SJSA1 (cell line): ENCODE measurements at regions not wholly inside any gene's neighbourhood (a gene's known extent, or its start where the extent isn't known, plus 50 kb on each side); places are given as distances from the start of the nearest gene placed in this dataset.

ENCODE experiments used
- DNase-seq, 2 experiments: peaks; one replicate each; pipeline ENCODE4 v3.0.0-alpha.2; 2015 to 2020; ENCODE audit warnings: low spot score in 2 of 2, low read depth in 1 of 2
- H3K27ac ChIP-seq: fragments of 250-450 bp; sonication (Bioruptor Pico); 2 replicates; pipeline ENCODE4 v1.5.1; 2020; ENCODE audit warnings: mild to moderate bottlenecking, moderate library complexity
- H3K27me3 ChIP-seq: fragments of 250-450 bp; sonication (Bioruptor Pico); replicated peaks from 2 replicates; pipeline ENCODE4 v1.5.1; 2020; ENCODE audit warnings: mild to moderate bottlenecking, moderate library complexity
- H3K36me3 ChIP-seq: fragments of 250-450 bp; sonication (Bioruptor Pico); 2 replicates; pipeline ENCODE4 v1.5.1; 2020; ENCODE audit warnings: mild to moderate bottlenecking
- H3K4me1 ChIP-seq: fragments of 250-450 bp; sonication (Bioruptor Pico); replicated peaks from 2 replicates; pipeline ENCODE4 v1.6.1; 2021; ENCODE audit warnings: mild to moderate bottlenecking
- H3K4me3 ChIP-seq: fragments of 250-450 bp; sonication (Bioruptor Pico); 2 replicates; pipeline ENCODE4 v1.5.1; 2020; ENCODE audit warnings: mild to moderate bottlenecking
- H3K9me3 ChIP-seq: fragments of 250-450 bp; sonication (Bioruptor Pico); replicated peaks from 2 replicates; pipeline ENCODE4 v1.5.1; 2020; ENCODE audit warnings: mild to moderate bottlenecking

GRCh38 chr17:34527908-34528470 is 51.4 kb upstream of the TMEM132E start:
- Histone ChIP-seq H3K4me1 (no peaks in the 10 kb centered on the region), H3K27me3 (peaks cover 10% of the 10 kb centered on the region), H3K9me3 (no peaks in the 10 kb centered on the region), H3K4me3 (no peak overlapping the region), H3K27ac (no peak overlapping the region), H3K36me3 (no peaks in the 10 kb centered on the region)
- no peak for DNase-seq

DNA sequence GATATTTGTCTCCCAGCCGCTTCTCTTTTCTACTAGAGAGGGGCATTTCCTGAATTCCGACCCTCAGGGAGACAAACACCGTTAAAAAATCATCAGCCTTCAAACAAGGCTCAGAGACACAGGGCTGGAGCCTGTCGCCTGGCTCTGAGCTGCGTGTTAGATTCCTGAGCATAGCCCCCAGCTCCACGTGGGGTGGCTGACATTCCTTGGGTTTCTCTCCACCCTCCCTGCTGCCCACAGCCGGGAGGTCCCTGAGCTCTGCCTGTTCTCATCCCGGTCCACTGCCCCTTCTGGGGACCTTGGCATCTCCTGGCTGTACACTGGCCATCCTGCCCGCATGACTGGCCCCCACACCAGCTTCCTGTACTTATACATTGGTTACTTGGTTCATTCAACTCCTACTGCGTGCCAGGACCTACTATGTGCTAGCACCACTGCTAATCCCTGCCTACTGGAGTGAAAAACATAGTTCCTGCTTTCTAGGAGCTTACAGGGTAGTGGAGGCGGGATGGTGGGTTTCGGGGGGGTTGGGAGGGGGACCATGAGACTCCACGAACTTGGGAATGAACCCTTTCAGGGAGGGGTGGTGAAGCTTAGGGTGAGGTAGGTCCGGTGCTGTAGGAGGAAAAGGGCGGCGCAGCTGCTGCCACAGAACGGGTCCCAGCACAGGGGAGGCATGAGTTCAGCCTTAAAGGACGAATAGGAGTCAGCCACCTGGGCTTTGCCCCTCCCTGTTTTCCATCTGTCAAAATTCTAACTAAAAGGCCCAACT is 52.1 kb upstream of the TMEM132E start:
- Histone ChIP-seq H3K27me3 (peaks cover 10% of the 10 kb centered on the region), H3K4me3 (no peak overlapping the region), H3K36me3 (no peaks in the 10 kb centered on the region), H3K9me3 (no peaks in the 10 kb centered on the region), H3K27ac (no peak overlapping the region), H3K4me1 (no peaks in the 10 kb centered on the region)
- no peak for DNase-seq

GRCh38 chr17:34525651-34526050 is 53.7 kb upstream of the TMEM132E start:
- Histone ChIP-seq H3K4me3 (no peak overlapping the region), H3K27ac (no peak overlapping the region), H3K9me3 (no peaks in the 10 kb centered on the region), H3K36me3 (no peaks in the 10 kb centered on the region), H3K27me3 (peaks cover 10% of the 10 kb centered on the region), H3K4me1 (no peaks in the 10 kb centered on the region)
- no peak for DNase-seq

GRCh38 chr17:34521955-34522354 is 57.4 kb upstream of the TMEM132E start:
- Histone ChIP-seq H3K27me3 (no peaks in the 10 kb centered on the region; the same call in 1 of the 2 replicates), H3K27ac (no peak overlapping the region), H3K4me3 (no peak overlapping the region), H3K36me3 (no peaks in the 10 kb centered on the region), H3K4me1 (no peaks in the 10 kb centered on the region), H3K9me3 (no peaks in the 10 kb centered on the region)
- no peak for DNase-seq

- no peaks in the 10 kb centered on the region for H3K9me3 ChIP-seq
- no peak for DNase-seq
- H3K4me1 ChIP-seq, result no peaks in the 10 kb centered on the region
- H3K27ac ChIP-seq, result no peak overlapping the region
- peaks cover 4% of the 10 kb centered on the region for H3K27me3 ChIP-seq
- no peak overlapping the region for H3K4me3 ChIP-seq
- no peaks in the 10 kb centered on the region for H3K36me3 ChIP-seq
Observed at GRCh38 chr17:34519282-34519681, 60.1 kb upstream of the TMEM132E start.

- no peak for DNase-seq
- no peak overlapping the region for H3K4me3 ChIP-seq
- H3K36me3 ChIP-seq, result no peaks in the 10 kb centered on the region
- no peaks in the 10 kb centered on the region for H3K9me3 ChIP-seq
- H3K27ac ChIP-seq, result no peak overlapping the region
- peaks cover 4% of the 10 kb centered on the region for H3K27me3 ChIP-seq
- H3K4me1 ChIP-seq, result no peaks in the 10 kb centered on the region
Observed at GRCh38 chr17:34517406-34517805, 62.0 kb upstream of the TMEM132E start.

DNA sequence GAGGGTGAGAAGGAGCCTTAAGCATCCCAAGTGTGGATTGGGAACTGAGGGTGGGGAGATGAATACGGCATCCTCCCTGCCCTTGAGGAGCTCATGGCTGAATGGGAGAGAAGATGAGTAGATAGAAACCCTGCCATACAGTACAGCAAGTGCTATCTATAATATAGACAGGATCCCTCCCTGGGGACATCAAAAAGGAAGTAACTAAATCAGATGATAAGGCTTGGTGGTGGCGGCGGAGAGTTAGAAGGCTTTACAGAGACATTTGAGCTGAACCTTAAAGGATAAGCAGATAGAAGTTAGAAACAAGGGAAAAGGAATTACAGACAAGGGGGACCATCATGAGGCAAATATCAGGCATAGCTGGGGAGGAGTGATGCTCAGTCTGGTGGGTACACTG is 67.5 kb upstream of the TMEM132E start:
- Histone ChIP-seq H3K9me3 (no peaks in the 10 kb centered on the region), H3K4me1 (no peaks in the 10 kb centered on the region), H3K36me3 (no peaks in the 10 kb centered on the region), H3K27me3 (peaks cover 9% of the 10 kb centered on the region), H3K27ac (no peak overlapping the region), H3K4me3 (no peak overlapping the region)
- no peak for DNase-seq

DNA sequence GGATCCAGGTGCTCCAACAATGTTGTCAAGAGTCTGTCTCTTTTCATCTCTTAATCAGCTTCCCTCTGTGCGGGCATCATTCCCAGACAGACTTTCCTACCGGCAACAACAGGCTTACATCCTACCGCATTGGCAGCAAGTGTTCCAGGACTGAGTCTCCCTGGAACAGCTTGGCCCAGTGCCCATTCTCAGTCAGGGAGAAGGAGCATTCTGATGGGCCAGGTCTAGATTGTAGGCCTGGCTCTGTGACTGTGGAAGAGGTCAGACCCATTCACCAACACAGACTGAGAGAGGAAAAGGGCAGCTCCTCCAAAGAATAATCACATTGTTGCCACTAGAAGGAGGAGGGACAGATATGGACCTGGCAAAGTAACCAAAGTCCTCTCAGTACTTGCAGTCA is 68.1 kb upstream of the TMEM132E start:
- H3K9me3 ChIP-seq, result no peaks in the 10 kb centered on the region
- no peak overlapping the region for H3K4me3 ChIP-seq
- no peaks in the 10 kb centered on the region for H3K36me3 ChIP-seq
- no peaks in the 10 kb centered on the region for H3K4me1 ChIP-seq
- H3K27ac ChIP-seq, result no peak overlapping the region
- peaks cover 9% of the 10 kb centered on the region for H3K27me3 ChIP-seq
- no peak for DNase-seq

DNA sequence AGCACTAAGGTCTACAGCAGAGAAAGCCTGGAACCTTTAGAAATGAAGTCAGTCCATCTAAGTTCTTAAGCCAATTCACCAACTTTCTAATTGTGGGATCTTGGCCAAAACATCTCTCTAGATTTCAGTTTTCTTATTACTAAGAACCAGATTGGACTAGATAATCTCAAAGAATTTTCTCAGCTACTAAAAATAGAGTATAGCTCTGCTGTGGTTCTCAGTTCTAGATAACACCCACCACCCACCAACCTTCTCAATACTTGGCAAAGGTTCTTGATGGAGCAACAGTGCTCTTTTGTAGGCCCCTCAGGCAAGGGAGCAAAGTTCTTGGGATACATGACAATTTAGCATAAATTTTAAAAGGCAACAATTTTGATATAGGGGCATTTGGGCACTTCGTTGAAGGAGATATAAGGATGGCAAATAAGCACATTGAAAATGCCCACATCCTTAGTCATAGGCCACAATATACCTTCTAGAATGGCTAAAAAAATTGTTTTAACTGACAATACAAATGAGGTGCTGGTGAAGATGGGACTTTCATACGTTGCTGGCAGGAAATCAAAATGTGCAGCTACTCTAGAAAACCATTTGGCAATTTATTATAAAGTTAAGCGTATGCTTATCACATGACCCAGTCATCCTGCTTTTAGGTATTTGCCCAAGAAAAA is 74.4 kb upstream of the TMEM132E start:
- H3K9me3 ChIP-seq, result no peaks in the 10 kb centered on the region
- H3K4me3 ChIP-seq, result no peak overlapping the region
- H3K27me3 ChIP-seq, result 0 out of 2 replicates have a peak, but pooled peaks cover 5% of the 10 kb centered on the region
- no peaks in the 10 kb centered on the region for H3K36me3 ChIP-seq
- no peaks in the 10 kb centered on the region for H3K4me1 ChIP-seq
- H3K27ac ChIP-seq, result no peak overlapping the region
- no peak for DNase-seq

- no peaks in the 10 kb centered on the region for H3K36me3 ChIP-seq
- no peak overlapping the region for H3K4me3 ChIP-seq
- 0 out of 2 replicates have a peak, but pooled peaks cover 5% of the 10 kb centered on the region for H3K27me3 ChIP-seq
- no peaks in the 10 kb centered on the region for H3K4me1 ChIP-seq
- H3K9me3 ChIP-seq, result no peaks in the 10 kb centered on the region
- no peak for DNase-seq
- no peak overlapping the region for H3K27ac ChIP-seq
Observed at GRCh38 chr17:34503528-34504195, 75.7 kb upstream of the TMEM132E start.

GRCh38 chr17:34502426-34502825 is 77.0 kb upstream of the TMEM132E start:
- no peaks in the 10 kb centered on the region for H3K4me1 ChIP-seq
- H3K27ac ChIP-seq, result no peak overlapping the region
- no peaks in the 10 kb centered on the region for H3K27me3 ChIP-seq
- no peaks in the 10 kb centered on the region for H3K9me3 ChIP-seq
- H3K36me3 ChIP-seq, result no peaks in the 10 kb centered on the region
- H3K4me3 ChIP-seq, result no peak overlapping the region
- no peak for DNase-seq

- DNase-seq, result no peak
- no peaks in the 10 kb centered on the region for H3K27me3 ChIP-seq
Observed at GRCh38 chr17:34499576-34499975, 79.8 kb upstream of the TMEM132E start.

DNA sequence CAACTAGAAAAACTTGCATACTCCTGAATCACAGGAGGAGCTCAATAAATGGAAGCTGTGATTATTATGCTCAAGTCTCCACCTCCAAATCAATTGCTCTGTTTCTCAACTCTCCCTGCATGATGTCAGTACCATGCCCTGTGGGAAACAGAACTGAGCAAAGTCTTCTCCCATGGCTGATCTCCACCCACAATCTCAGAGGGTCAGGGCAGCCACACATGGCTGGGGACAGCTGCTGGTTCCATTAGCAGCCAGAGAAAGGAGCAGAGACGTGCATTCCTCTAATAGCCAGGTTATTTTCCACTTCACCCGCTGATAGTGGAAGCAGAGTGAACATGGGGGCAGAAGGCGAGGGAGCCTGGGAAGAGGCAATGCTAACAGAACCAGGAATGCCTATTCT is 85.5 kb upstream of the TMEM132E start:
- no peak overlapping the region for H3K4me3 ChIP-seq
- DNase-seq, result no peak
- H3K4me1 ChIP-seq, result no peaks in the 10 kb centered on the region
- H3K36me3 ChIP-seq, result no peaks in the 10 kb centered on the region
- H3K27ac ChIP-seq, result no peak overlapping the region
- H3K27me3 ChIP-seq, result no peaks in the 10 kb centered on the region
- H3K9me3 ChIP-seq, result no peaks in the 10 kb centered on the region

More at GRCh38 chr17:34499576-34499975, 79.8 kb upstream of the TMEM132E start:
- H3K4me1 ChIP-seq, result no peaks in the 10 kb centered on the region
- no peak overlapping the region for H3K4me3 ChIP-seq
- H3K27ac ChIP-seq, result no peak overlapping the region
- no peaks in the 10 kb centered on the region for H3K36me3 ChIP-seq
- H3K9me3 ChIP-seq, result no peaks in the 10 kb centered on the region

GRCh38 chr17:34487626-34488025 is 91.8 kb upstream of the TMEM132E start:
- Histone ChIP-seq H3K4me1 (no peaks in the 10 kb centered on the region), H3K4me3 (no peak overlapping the region), H3K9me3 (no peaks in the 10 kb centered on the region), H3K27me3 (peaks cover 11% of the 10 kb centered on the region; the same call in 1 of the 2 replicates), H3K27ac (no peak overlapping the region), H3K36me3 (no peaks in the 10 kb centered on the region)
- no peak for DNase-seq
